ENCODE measurements at regions not wholly inside any gene's neighbourhood (a gene's known extent, or its start where the extent isn't known, plus 50 kb on each side); places are given as distances from the start of the nearest gene placed in this dataset.

DNA sequence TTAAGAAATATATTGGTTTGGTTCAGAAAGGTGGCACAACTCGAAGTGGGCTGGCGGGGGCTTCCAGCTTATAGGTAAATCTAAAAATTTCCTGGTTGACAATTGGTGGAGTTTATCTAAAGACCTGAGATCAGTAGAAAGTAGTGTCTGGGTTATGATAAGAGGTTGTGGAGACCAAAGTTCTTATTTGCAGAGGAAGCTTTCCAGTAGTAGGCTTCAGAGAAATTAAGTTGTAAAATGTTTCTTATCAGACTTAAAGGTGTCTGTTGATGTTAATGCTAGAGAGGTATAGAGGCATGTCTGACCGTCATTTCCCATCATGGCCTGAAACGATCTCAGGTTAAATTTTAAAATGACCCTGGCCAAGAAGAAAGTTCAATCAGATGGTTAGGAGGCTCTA, 565.2 kb upstream of the DPPA4 start:
- no peak for DNase-seq (ENCODE audit: low read depth, low spot score)

DNA sequence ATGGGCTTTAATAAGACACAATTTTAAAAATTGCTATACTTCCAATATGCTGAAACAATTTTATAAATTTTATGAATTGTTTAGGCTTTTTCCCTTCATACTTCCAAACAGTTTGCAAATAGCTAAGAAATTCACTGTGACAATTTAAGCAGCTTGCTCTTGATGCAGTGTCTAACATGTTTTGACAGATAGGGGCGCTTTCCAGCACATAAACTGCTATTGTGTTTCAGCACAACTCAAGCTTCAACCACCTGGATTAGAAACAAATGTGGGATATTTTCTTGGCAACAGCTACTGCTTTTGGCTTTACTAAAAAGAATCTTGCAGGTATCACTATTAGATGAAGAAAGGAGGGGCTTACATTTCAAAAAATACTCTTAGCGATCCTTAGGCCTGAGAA, 565.8 kb upstream of the DPPA4 start:
- no peak for DNase-seq (ENCODE audit: low read depth, low spot score)

DNA sequence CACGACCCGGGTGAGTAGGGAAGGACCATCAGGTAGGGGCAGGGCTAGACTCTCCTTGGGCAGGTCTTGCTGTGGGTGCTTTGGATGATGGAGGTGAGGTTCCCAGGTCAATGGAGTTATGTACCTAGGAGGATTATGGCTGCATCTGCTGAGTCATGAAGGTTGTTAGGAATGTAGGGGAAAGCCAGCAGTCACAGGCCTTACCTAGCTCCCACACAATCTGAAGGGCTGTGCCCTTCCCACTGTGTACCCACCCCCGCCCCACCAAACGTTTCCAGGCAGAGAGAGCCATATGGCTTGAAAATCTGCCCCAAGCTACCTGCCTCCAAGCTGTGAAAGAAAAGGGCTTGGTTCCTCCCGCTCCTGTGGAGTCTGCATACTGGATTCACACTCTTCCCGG, 573.4 kb upstream of the DPPA4 start:
- DNase-seq (ENCODE audit: low read depth, low spot score) = no peak

DNA sequence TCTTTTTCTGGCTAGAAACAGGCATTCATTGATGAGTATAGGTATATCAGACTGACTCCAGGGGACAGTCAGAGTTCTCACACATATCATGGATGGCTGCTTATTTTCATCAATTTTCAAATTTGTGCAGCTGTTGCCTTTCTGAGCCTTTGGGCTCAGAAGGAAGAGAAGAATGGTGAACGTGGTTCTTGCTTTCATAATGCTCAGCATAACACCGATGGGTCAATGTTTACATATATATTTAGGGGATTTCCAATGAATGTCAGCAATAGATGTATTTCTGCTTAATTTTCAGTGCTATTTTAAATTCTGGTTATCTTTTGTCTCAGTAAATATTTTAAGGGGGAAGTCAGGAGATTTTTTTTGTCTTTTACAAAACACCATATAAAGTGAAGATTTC, 581.4 kb upstream of the DPPA4 start:
- DNase-seq (ENCODE audit: low read depth, low spot score) = no peak

DNA sequence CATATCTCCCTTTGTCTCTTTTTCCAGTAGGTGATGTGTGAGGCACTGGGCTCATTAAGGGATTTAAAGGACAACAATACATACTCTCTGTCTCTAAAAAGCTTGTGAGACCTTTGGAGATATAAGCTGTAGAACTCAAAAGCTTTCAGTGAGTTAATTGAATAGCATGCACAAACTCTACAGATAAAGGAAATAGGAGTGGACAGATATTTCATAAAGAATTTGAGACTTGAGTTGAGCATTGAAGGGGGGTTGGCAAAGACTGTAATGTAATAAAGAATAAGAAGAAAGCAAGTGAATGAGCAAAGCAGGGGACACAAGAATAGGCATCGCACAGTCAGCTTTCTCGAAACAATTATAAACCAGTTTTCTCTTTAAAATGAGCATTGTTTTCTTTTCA, 583.4 kb upstream of the DPPA4 start:
- DNase-seq (ENCODE audit: low read depth, low spot score) = no peak

DNA sequence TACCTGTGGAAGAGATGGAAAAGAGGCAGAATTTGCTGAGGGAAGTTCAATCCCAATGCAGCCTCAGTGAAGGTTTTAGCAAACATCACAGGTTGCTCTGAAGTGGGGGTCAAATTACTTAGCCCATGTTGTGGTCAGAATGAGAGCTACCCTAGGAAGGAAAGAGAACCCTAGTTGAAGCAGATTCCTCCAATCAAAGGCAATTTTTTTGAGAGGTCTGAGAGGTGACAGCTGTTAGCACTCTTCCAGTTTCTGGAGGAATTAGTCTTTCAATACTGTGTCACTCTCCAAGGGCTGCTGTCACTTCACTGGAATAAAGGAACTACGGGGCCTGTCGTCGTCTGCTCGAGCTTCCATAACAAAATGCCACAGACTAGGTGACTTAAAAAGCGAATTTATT, 584.2 kb upstream of the DPPA4 start:
- no peak for DNase-seq (ENCODE audit: low read depth, low spot score)

DNA sequence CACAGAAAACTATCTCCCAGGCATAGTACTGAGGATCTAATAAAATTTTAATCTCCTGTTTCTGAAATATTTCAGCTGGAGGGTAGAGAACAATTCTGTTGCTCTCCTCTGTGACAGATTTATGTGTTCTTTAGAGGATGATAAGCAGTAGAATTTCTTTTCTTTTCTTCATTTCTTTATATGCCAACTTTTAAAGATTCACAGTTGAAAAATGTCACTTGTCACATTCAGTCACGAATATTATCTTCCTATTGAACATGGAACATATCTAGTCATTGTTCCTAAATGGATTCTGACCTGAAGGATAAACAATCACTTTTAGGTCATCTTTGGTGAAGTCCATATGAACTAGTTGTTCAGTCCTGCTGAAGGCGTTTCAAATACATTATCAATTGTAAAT, 585.5 kb upstream of the DPPA4 start:
- no peak for DNase-seq (ENCODE audit: low read depth, low spot score)

DNA sequence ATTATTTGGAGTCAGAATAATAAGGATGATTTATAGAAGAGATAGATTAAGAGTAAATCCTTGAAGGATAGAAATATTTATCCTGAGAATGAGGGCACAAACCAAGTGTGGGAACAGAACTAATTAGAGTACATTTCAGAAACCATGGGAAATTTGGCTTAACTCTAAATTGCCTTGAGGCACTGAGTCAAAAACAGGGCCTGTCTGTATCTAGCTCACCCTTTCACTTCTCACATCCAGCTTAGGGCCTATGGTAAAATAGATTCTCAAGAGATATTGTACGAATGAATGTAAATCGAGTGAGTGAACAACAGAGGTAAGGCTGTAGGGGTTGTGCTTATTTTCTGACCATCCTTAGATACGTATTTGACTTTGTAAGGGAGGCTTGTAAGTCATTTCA, 586.1 kb upstream of the DPPA4 start:
- DNase-seq (ENCODE audit: low read depth, low spot score) = no peak

DNA sequence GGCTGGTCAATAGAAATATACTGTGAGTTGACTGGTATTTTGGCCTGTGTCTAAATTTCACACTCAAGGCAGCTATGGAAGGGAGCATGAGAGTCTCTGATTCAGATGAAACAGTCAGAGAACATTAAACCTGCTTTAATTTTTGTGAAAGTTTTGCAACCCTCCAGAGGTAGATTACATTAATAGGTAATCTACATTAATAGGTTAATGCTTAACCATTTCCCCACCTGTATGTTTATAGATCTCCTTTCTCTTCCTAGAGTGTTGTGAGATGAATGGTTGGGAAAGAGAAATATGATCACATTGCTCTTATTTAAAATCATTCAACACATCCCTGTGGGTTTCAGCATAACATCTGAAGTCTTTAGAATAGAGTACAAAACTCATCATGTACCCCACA, 586.9 kb upstream of the DPPA4 start:
- no peak for DNase-seq (ENCODE audit: low read depth, low spot score)

DNA sequence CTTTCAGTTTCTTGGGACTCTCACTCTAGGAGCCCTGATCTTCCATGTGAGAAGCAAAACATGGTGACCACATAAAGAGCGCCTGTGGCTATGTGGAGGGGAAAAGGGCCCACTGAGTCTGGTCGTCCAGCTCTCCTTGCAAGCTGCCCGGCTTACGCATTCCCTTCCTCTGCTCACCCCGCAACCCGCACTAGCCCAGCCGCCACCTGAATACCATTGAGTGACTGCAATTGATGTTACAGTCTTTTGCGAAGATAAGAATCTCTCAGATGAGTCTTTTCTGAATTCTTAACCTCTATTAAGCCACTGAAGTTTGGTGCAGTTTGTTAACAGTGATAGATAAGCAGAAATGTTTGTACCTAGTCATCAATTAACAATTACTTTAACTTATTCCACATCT, 589.0 kb upstream of the DPPA4 start:
- no peak for DNase-seq (ENCODE audit: low read depth, low spot score)

DNA sequence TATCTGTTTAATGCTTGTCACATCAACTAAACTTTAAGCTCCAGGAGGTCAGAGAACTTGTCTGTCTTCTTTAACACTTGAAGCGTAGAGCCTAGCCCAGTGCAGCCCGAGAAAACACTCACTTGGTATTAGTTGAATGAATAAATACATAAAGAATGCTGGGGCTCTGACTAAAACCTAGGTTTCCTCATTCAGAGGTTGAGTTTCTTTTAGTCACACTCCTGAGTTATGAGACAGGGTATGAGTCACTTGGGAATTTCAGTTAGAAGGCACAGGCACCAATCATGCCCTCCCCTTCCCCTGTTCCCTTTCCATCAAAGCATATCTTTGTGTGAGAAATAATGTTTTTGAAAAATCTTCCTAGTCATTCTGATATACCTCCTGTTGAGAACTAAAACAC, 589.8 kb upstream of the DPPA4 start:
- DNase-seq (ENCODE audit: low read depth, low spot score) = peak; percentile 73

DNA sequence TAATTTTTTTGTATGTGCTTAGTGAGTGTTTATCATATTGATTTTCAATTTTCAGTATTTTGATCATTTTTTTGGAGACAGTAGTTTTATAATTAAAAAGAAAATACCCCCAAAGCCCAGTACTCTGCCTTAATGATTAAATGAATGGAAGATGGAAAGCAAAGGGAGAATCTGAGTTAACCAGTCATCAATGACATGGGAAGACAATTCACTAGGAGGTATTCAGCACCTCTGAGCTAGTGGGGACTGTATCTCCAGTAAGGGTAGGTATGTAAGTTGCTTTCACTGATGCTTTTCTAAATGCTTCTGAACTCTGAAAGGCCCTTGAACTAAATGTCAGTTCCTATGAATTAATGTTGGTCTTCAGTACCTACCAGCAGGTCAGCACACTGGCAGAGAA, 590.4 kb upstream of the DPPA4 start:
- DNase-seq (ENCODE audit: low read depth, low spot score) = no peak

DNA sequence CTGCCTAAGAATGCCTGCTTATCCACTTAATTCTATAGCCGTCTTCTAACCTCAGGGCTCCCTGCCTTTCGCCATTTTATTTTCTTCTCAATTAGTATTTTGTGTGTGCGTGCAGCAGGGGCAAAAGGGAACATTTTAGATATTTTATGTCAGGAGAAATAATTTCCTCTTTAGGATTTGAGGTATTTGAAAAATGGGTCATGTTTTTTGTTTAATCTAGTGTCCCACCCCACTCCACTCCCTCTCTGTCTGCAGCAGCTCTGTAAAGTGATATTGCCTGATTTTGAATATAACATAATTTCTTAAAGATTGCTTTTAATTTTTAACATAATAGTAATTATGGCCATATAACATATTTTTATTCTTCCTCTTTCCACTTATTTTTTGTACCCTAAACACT, 593.2 kb upstream of the DPPA4 start:
- no peak for DNase-seq (ENCODE audit: low read depth, low spot score)

DNA sequence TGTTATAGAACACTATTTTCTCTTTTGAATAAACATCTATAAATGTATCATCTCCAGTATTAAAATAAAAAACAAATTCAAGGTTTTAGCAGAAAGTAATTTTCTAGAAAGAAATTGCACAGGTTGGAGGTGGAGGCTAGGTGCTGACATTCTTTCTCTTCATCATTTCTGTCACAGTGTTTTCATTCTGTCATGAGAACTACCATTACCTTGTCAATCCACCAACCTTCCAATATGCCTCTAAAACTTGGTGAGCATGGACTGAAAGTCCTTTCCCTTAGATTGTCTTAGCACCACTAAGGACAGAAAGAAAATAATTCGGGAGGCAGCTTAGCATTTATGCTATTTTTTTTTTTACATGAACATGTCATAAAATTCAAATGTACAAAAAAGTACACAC, 596.2 kb upstream of the DPPA4 start:
- no peak for DNase-seq (ENCODE audit: low read depth, low spot score)

DNA sequence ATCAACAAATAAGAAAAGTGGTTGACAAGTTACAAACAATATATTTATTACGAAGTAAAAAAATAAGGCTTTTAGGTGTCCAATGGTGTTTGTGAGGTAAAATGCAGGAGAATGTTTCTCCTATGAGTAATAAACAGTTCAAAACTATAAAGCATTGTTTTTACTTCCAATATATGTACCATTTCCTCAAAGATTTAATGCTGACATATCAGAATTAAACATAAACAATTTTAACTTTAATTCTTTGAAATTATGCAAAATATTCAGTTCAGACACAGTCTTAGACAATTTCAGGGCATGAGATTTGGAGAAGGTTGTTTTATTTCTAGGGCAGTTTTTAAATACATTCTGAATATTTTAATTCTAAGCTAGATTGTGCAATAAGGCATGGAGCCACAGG, 602.5 kb upstream of the DPPA4 start:
- no peak for DNase-seq (ENCODE audit: low read depth, low spot score)

DNA sequence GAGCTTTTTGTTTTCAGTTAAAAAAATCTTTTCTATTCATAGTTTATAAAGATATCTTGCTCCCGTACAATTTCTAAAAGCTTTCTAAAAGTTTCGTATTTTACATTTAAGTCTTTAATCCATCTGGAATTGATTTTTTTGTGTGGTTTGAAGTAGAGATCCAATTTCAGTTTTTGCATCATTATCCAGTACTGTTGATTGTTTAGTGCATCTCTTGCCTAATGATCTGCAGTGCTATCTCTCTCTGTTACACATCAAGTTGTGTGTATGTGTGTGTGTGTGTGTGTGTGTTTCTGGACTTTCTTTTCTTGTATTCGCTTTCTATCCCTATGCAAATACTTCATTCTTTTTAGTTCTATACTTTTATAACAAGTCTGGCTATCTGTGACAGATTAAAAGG, 605.8 kb upstream of the DPPA4 start:
- no peak for DNase-seq (ENCODE audit: low read depth, low spot score)

DNA sequence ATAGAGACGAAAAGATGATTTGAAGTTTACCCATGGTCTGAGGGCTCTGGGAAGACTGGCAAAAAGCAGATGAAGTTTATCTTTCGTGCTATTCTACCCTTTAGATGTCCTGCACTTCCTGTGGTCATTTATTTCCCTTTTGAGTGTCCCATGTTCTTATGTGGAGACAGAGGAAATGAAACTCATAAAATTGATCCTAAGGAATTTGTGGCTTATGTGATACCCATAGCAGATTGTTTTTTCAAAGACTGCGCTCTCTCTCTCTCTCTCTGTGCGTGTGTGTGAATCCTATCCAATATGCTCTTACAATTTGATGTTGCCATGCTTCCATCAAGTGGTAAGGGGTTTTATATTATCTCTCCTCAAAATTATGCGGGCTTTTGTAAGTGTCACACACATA, 607.5 kb upstream of the DPPA4 start:
- no peak for DNase-seq (ENCODE audit: low read depth, low spot score)

DNA sequence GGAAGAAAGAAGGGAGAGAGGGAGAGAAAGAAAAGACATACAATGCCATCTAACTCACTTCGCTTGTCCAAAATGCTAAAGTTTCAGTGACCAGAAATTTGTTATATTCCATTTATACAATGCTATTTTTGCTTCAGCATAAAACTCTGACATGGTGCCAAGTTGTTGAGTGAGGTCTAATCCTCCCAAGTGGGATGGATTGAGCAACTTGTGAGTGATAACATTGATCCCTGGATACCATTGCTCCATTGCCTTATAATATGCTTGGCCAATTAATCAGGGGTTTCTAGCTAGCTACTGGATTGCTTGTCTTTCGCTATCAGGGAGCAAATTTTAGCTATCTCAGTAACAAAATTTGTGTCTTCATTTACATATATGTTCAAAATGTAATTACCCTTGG, 615.6 kb upstream of the DPPA4 start:
- no peak for DNase-seq (ENCODE audit: low read depth, low spot score)

DNA sequence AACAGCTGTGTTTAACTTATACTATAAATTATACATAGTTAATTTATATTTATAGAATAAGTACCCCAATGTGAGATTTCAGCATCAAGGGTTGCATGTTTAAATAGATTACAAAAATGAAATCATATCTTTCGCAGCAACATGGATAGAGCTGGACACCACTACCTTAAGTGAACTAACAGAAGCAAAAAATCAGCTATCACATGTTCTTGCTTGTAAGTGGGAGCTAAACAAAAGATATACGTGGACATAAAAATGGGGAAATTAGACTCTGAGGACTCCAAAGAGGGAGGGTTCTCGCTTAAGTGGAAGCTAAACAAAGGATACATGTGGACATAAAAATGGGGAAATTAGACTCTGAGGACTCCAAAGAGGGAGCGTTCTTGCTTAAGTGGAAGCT, 626.5 kb upstream of the DPPA4 start:
- DNase-seq (ENCODE audit: low read depth, low spot score) = no peak

DNA sequence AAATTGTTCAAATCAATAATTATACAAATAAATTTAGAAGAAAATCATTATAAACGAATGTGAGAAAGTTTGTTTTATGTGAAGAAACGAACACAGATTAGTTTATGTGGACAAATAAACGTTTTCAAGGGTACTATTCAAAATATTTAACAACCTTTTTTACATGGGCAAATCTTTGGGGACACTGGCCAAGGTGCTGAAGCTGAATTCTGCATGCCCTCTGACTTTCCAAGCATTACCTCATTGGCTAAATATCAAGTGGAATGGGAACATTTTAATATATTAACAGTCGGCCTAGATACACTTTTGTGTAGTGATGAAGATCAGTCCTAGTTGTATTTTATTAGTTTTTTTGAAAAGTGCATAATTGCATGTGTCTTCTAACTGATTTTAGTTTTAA, 636.4 kb upstream of the DPPA4 start:
- no peak for DNase-seq (ENCODE audit: low read depth, low spot score)

DNA sequence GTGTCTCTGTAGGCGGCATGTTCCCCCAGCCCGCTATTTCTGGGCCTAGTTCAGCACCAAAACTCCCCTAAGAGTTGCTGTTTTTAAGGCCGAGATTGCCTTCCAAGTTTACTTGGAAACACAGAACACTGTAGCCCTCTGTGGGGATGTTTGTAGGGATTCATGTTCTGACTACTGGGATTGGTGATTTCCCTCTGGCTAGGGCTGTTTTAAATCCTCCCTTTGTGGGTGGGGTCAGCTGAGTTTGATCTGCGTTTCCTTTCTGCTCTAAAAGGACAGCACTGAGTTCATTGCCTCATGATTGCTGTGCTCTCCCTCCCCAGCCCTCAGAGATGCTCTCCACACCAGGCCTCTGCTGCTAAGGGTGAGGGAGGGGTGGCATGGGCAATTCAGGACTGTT, 640.6 kb upstream of the DPPA4 start:
- DNase-seq (ENCODE audit: low read depth, low spot score) = no peak

DNA sequence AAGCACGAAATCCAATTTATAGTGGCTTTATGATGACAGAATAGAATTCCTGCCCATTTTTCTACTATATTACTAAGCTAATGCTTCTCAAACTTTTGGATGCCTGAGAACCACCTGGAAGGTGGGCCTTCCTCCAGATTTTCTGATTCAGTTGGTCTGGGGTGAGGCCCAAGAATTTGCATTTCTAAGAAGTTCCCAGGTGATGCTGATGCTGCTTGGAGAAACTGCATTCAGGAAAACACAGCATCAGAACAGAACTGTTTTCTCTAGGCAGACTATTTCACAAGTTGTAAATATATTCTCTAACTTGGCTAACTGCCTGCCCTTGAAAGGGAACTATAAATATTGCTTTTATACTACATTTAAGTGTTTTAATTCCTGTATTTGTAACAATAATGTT, 644.9 kb upstream of the DPPA4 start:
- DNase-seq (ENCODE audit: low read depth, low spot score) = no peak

DNA sequence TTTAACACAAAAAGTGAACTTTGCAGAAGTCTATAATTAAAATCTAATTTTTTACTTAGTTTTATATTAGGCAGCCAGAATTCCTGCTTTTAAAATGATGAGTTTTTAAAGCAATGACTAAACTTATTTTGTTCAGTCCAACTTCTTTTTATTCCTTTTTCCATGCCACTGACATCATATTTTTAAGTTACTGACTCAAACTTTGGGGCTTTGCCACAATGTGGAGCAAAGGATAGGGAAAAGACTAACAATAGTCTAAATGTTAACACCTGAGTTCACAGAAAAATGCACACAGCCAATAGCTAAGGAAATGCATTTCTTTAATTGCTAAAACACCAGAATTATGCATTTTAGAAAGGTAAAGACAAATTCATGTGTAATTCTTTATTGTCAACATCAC, 647.6 kb upstream of the DPPA4 start:
- no peak for DNase-seq (ENCODE audit: low read depth, low spot score)

DNA sequence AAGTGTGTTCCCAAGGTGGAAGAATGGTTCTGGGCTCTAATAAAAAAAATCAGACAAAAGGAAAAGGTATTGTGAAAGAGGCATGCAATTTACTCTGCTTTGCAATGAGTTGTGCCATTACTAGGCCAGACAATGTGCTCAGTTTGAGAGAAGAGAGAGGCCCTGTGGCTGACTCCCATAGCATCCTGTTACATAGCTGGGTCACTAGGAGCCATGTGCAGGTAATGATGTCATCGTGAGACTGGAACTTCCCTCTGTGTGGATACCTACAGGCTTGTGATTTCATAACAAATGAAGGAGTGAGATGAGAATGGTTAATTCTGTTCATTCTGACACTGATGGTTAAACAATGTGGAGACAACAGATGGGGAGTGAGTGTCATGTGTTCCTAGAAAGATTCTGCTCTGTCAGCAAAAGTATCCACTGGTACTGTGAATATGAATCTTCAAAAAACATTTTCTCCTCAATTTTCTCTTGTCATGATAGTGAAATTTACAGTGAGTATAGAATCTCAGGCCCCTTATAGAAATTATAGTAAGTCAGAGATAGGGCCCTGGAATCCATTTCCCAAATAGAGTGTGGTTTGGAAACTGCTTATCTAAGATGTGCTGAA, 648.7 kb upstream of the DPPA4 start:
- no peak for DNase-seq (ENCODE audit: low read depth, low spot score)

DNA sequence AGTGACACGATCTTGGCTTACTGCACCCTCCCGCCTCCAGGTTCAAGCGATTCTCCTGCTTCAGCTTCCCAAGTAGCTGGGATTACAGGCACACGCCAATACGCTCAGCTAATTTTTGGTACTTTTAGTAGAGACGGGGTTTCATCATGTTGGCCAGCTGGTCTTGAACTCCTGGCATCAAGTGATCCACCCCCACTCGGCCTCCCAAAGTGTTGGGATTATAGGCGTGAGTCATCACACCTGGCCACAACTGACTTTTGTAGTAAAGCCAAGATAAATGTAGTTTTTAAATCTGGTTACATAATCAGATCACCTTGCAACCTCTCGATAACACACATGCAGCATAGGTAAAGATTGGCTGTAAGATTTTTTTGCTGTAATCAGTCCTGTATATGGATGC, 657.5 kb upstream of the DPPA4 start:
- no peak for DNase-seq (ENCODE audit: low read depth, low spot score)
